ENCODE measurements at regions not wholly inside any gene's neighbourhood (a gene's known extent, or its start where the extent isn't known, plus 50 kb on each side); places are given as distances from the start of the nearest gene placed in this dataset.

GRCh38 chr21:15224346-15225086 lies 159.7 kb upstream of the NRIP1 start:
- no peak for TF ChIP-seq POLR2A (IDR thresholded peaks at IDR 0.05)
- TF ChIP-seq CTCF (IDR thresholded peaks at IDR 0.05), result no peak

Data from suprapubic skin (tissue), 3 donors.